Testis (tissue), 2 donors: ENCODE measurements at regions not wholly inside any gene's neighbourhood (a gene's known extent, or its start where the extent isn't known, plus 50 kb on each side); places are given as distances from the start of the nearest gene placed in this dataset.

Experiments used
- DNase-seq: peaks from one replicate; pipeline ENCODE4 v3.0.0-alpha.2; 2019
- H3K27ac ChIP-seq, 2 donors: fragments of 200-600 bp; sonication (generic); one replicate each; pipeline ENCODE4 v1.5.1; 2019
- H3K27me3 ChIP-seq: fragments of 200-600 bp; sonication (generic); one replicate; pipeline ENCODE4 v1.5.1; 2019
- H3K36me3 ChIP-seq: fragments of 200-600 bp; sonication (generic); one replicate; pipeline ENCODE4 v1.5.1; 2017; ENCODE audit warnings: low read depth; ENCODE audit errors: missing control alignments
- H3K4me1 ChIP-seq: fragments of 200-600 bp; sonication (generic); one replicate; pipeline ENCODE4 v1.5.1; 2019
- H3K4me3 ChIP-seq, 2 donors: fragments of 200-600 bp; sonication (generic); one replicate each; pipeline ENCODE4 v1.5.1; 2017 to 2019
- H3K9me3 ChIP-seq: fragments of 200-600 bp; sonication (generic); one replicate; pipeline ENCODE4 v1.5.1; 2017
- CTCF ChIP-seq, 3 experiments: fragments of 450-650 bp in 2 of 3; fragments of 200-600 bp in 1 of 3; sonication (generic) in 1 of 3; IDR thresholded peaks; one replicate each; pipeline ENCODE4 v1.5.1; 2016 to 2019; ENCODE audit warnings: antibody characterized with exemption in 3 of 3, mild to moderate bottlenecking in 2 of 3, moderate library complexity in 1 of 3
- POLR2A ChIP-seq: fragments of 450-650 bp; IDR thresholded peaks from one replicate; pipeline ENCODE4 v1.6.1; 2017; ENCODE audit warnings: antibody characterized with exemption, mild to moderate bottlenecking, moderate library complexity
- WGBS, 2 donors: methylation state at CpG; one replicate each; pipeline ENCODE4 v1.1.5; 2018; 5-methylcytosine and 5-hydroxymethylcytosine counted together
- intact Hi-C: fragments of 100-400 bp; cut with DNase I; formaldehyde crosslinking; loops from one replicate; pipeline ENCODE4 v1.15.1; 2023; ENCODE audit warnings: low total_unique reads

- TF ChIP-seq POLR2A, result no peak
- no peak for TF ChIP-seq CTCF (IDR thresholded peaks at IDR 0.05)
- Histone ChIP-seq H3K4me3 (no peak overlapping the region), H3K4me1 (peaks cover 7% of the 10 kb centered on the region), H3K27me3 (no peaks in the 10 kb centered on the region), H3K9me3 (no peaks in the 10 kb centered on the region), H3K36me3 (no peaks in the 10 kb centered on the region), H3K27ac (no peak overlapping the region)
- DNase-seq, result no peak
- 94 to 97% methylated on average over 1 of the region's 1 CpG for WGBS, 2 donors
- intact Hi-C loops, result no loop called here
Observed at GRCh38 chr2:234285541-234285940, 211.3 kb downstream of the ARL4C start.

GRCh38 chr2:234279637-234280036 is 217.2 kb downstream of the ARL4C start:
- intact Hi-C loops, result no loop called here
- Histone ChIP-seq H3K27ac (no peak overlapping the region), H3K36me3 (no peaks in the 10 kb centered on the region), H3K4me1 (peaks cover 7% of the 10 kb centered on the region), H3K9me3 (no peaks in the 10 kb centered on the region), H3K27me3 (no peaks in the 10 kb centered on the region), H3K4me3 (no peak overlapping the region)
- TF ChIP-seq POLR2A (no peak), CTCF (IDR thresholded peaks at IDR 0.05) (no peak)
- WGBS, 2 donors, result 72 to 76% methylated on average over 3 of the region's 3 CpGs
- no peak for DNase-seq

- Histone ChIP-seq H3K27ac (no peak overlapping the region), H3K9me3 (no peaks in the 10 kb centered on the region), H3K36me3 (no peaks in the 10 kb centered on the region), H3K4me1 (peaks cover 7% of the 10 kb centered on the region), H3K4me3 (no peak overlapping the region), H3K27me3 (no peaks in the 10 kb centered on the region)
- intact Hi-C loops, result no loop called here
- 83 to 86% methylated on average over 7 of the region's 7 CpGs for WGBS, 2 donors
- DNase-seq, result no peak
- TF ChIP-seq POLR2A (no peak), CTCF (IDR thresholded peaks at IDR 0.05) (no peak)
Observed at GRCh38 chr2:234278556-234279255, 218.2 kb downstream of the ARL4C start.

- intact Hi-C loops, result no loop called here
- no peak for DNase-seq
- H3K27me3 ChIP-seq, result no peaks in the 10 kb centered on the region
- no peak overlapping the region for H3K4me3 ChIP-seq
- no peaks in the 10 kb centered on the region for H3K36me3 ChIP-seq
- WGBS, 2 donors, result 87 to 91% methylated on average over 2 of the region's 2 CpGs
- TF ChIP-seq CTCF (IDR thresholded peaks at IDR 0.05), result no peak
- no peak for TF ChIP-seq POLR2A
- H3K4me1 ChIP-seq, result no peaks in the 10 kb centered on the region
- no peak overlapping the region for H3K27ac ChIP-seq
- no peaks in the 10 kb centered on the region for H3K9me3 ChIP-seq
Observed at GRCh38 chr2:234275515-234275914, 221.4 kb downstream of the ARL4C start.
